Activated B cell treated with CpG ODN at 0.5 μM for 24 hours (primary cell): ENCODE measurements at regions not wholly inside any gene's neighbourhood (a gene's known extent, or its start where the extent isn't known, plus 50 kb on each side); places are given as distances from the start of the nearest gene placed in this dataset.

Experiments used
- ATAC-seq: fragments of 200-7000 bp; cut with Tn5 transposase; one replicate; pipeline ENCODE4 v1.10.0; 2021; ENCODE audit warnings: low read depth, mild to moderate bottlenecking, moderate library complexity
- CTCF ChIA-PET: fragments of 350-600 bp; sonication (Branson Sonifier 250); formaldehyde crosslinking; loops from one replicate; lab custom pipeline; 2021; ENCODE audit warnings: antibody characterized with exemption; lab: Charles Lee
- POLR2A ChIA-PET: fragments of 350-600 bp; sonication (Branson Sonifier 250); formaldehyde crosslinking; loops from one replicate; lab custom pipeline; 2021; ENCODE audit warnings: antibody characterized with exemption; lab: Charles Lee
- DNase-seq: peaks from one replicate; pipeline ENCODE4 v3.0.0; 2022
- H3K27ac Mint-ChIP-seq: one replicate; pipeline ENCODE4 v1.8.0; 2020; ENCODE audit warnings: mixed read lengths
- H3K27me3 Mint-ChIP-seq: one replicate; pipeline ENCODE4 v1.8.0; 2021; ENCODE audit warnings: mixed read lengths
- H3K36me3 Mint-ChIP-seq: one replicate; pipeline ENCODE4 v1.8.0; 2021; ENCODE audit warnings: low read depth, mixed read lengths
- H3K4me1 Mint-ChIP-seq: one replicate; pipeline ENCODE4 v1.8.0; 2021; ENCODE audit warnings: mixed read lengths
- H3K4me3 Mint-ChIP-seq: one replicate; pipeline ENCODE4 v1.8.0; 2020; ENCODE audit warnings: mild to moderate bottlenecking, mixed read lengths
- H3K9me3 Mint-ChIP-seq: one replicate; pipeline ENCODE4 v1.8.0; 2020; ENCODE audit warnings: mixed read lengths
- CTCF ChIP-seq: fragments of 200-600 bp; IDR thresholded peaks from one replicate; pipeline ENCODE4 v1.8.0; 2022; ENCODE audit warnings: antibody characterized with exemption, mild to moderate bottlenecking
- intact Hi-C: fragments of 100-400 bp; cut with micrococcal nuclease; formaldehyde crosslinking; loops from one replicate; pipeline ENCODE4 v1.15.1; 2024

GRCh38 chr1:4467241-4467640 is 187.2 kb upstream of the AJAP1 start:
- Mint-ChIP-seq H3K9me3 (no peaks in the 10 kb centered on the region), H3K27ac (no peak overlapping the region), H3K4me1 (no peaks in the 10 kb centered on the region), H3K36me3 (no peaks in the 10 kb centered on the region), H3K27me3 (peaks cover 3% of the 10 kb centered on the region), H3K4me3 (no peak overlapping the region)
- intact Hi-C loops: no loop called here
- ChIA-PET CTCF (no interaction called here), POLR2A (no interaction called here)
- no peak for ATAC-seq
- no peak for DNase-seq
- TF ChIP-seq CTCF: no peak

GRCh38 chr1:4468386-4468785 is 186.0 kb upstream of the AJAP1 start:
- H3K27ac Mint-ChIP-seq: no peak overlapping the region
- no peaks in the 10 kb centered on the region for H3K4me1 Mint-ChIP-seq
- H3K27me3 Mint-ChIP-seq: peaks cover 3% of the 10 kb centered on the region
- ChIA-PET POLR2A (no interaction called here), CTCF (no interaction called here)
- no peak for DNase-seq
- intact Hi-C loops: no loop called here
- ATAC-seq: no peak
- H3K9me3 Mint-ChIP-seq: no peaks in the 10 kb centered on the region
- no peak for TF ChIP-seq CTCF
- H3K36me3 Mint-ChIP-seq: no peaks in the 10 kb centered on the region
- no peak overlapping the region for H3K4me3 Mint-ChIP-seq

GRCh38 chr1:4468804-4469514 is 185.4 kb upstream of the AJAP1 start:
- ChIA-PET POLR2A (no interaction called here), CTCF (no interaction called here)
- Mint-ChIP-seq H3K4me3 (no peak overlapping the region), H3K9me3 (no peaks in the 10 kb centered on the region), H3K27me3 (peaks cover 3% of the 10 kb centered on the region), H3K27ac (no peak overlapping the region), H3K4me1 (no peaks in the 10 kb centered on the region), H3K36me3 (no peaks in the 10 kb centered on the region)
- intact Hi-C loops: no loop called here
- no peak for ATAC-seq
- TF ChIP-seq CTCF: no peak
- no peak for DNase-seq

GRCh38 chr1:4476394-4476793 is 178.0 kb upstream of the AJAP1 start:
- Mint-ChIP-seq H3K4me3 (no peak overlapping the region), H3K27me3 (no peaks in the 10 kb centered on the region), H3K36me3 (no peaks in the 10 kb centered on the region), H3K27ac (no peak overlapping the region), H3K4me1 (no peaks in the 10 kb centered on the region), H3K9me3 (peaks cover 2% of the 10 kb centered on the region)
- ATAC-seq: no peak
- ChIA-PET POLR2A (no interaction called here), CTCF (no interaction called here)
- no peak for TF ChIP-seq CTCF
- intact Hi-C loops: no loop called here
- DNase-seq: no peak

- Mint-ChIP-seq H3K4me1 (no peaks in the 10 kb centered on the region), H3K36me3 (no peaks in the 10 kb centered on the region), H3K27ac (no peak overlapping the region), H3K27me3 (peaks cover 6% of the 10 kb centered on the region), H3K4me3 (no peak overlapping the region), H3K9me3 (peaks cover 2% of the 10 kb centered on the region)
- ChIA-PET CTCF (no interaction called here), POLR2A (no interaction called here)
- ATAC-seq: no peak
- TF ChIP-seq CTCF: no peak
- DNase-seq: no peak
- intact Hi-C loops: no loop called here
Observed at GRCh38 chr1:4481451-4481850, 173.0 kb upstream of the AJAP1 start.
